ENCODE measurements at regions not wholly inside any gene's neighbourhood (a gene's known extent, or its start where the extent isn't known, plus 50 kb on each side); places are given as distances from the start of the nearest gene placed in this dataset.

DNA sequence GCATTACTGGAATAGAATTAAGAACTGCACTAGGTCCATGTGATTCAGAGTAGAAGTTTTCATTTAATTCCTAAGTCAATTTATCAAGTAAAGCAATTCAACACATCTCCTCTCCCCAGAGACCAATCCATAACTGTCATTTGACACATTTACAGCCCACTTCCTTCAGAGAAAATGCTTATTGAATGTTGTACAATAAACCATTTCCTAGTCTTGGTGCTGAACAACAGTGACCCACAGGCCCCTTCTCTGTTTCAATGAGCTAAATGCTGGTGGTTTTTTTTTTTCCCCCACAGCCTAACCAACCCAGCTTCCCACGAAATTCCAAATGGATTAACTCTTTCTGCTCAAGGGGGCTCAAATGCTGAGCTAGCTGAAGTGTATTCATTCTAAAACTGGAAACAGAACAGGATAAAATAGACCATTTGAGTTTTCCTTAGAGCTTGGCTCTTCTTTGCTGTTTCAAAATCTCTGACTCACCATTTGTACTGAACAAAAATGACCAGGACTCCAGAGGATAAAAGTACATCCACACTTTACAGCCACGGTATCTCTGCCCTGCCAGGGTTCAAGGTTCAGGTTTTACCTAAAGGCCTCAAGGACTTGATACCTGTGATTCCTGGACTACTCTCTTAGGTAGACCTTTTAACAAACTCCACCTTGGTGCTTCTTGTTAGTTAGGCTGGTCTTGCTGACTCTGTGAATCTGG lies 62.3 kb downstream of the TMEM100 start:
- H3K4me3 ChIP-seq (ENCODE audit: low read depth, low read length) = no peak overlapping the region
- TF ChIP-seq, protein P1, sequence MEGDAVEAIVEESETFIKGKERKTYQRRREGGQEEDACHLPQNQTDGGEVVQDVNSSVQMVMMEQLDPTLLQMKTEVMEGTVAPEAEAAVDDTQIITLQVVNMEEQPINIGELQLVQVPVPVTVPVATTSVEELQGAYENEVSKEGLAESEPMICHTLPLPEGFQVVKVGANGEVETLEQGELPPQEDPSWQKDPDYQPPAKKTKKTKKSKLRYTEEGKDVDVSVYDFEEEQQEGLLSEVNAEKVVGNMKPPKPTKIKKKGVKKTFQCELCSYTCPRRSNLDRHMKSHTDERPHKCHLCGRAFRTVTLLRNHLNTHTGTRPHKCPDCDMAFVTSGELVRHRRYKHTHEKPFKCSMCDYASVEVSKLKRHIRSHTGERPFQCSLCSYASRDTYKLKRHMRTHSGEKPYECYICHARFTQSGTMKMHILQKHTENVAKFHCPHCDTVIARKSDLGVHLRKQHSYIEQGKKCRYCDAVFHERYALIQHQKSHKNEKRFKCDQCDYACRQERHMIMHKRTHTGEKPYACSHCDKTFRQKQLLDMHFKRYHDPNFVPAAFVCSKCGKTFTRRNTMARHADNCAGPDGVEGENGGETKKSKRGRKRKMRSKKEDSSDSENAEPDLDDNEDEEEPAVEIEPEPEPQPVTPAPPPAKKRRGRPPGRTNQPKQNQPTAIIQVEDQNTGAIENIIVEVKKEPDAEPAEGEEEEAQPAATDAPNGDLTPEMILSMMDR (conservative IDR thresholded peaks at IDR 0.05; ENCODE audit: low read depth, low read length) = no peak
- peak; percentile 14 for DNase-seq (ENCODE audit: low read depth)

DNA sequence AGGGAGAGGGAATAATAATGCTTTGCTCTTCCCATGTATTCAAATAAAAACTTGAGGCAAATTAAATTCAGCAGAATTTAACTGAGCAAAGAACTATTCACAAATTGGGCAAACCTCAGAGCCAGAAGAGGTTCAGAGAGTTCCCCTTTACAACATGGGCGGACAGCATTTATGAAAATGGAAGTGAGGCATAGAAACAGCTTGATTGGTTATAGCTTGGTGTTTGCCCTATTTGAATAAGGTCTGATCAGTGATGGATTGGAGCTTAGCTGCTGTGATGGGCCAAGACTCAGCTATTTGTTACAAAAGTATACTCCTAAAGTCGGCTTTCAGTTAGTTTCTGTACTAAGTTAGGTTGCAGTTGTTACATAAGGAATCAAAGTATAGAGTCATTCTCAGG lies 63.0 kb downstream of the TMEM100 start:
- no peak overlapping the region for H3K4me3 ChIP-seq (ENCODE audit: low read depth, low read length)
- TF ChIP-seq, protein P1 (conservative IDR thresholded peaks at IDR 0.05; ENCODE audit: low read depth, low read length) = no peak
- DNase-seq (ENCODE audit: low read depth) = no peak

DNA sequence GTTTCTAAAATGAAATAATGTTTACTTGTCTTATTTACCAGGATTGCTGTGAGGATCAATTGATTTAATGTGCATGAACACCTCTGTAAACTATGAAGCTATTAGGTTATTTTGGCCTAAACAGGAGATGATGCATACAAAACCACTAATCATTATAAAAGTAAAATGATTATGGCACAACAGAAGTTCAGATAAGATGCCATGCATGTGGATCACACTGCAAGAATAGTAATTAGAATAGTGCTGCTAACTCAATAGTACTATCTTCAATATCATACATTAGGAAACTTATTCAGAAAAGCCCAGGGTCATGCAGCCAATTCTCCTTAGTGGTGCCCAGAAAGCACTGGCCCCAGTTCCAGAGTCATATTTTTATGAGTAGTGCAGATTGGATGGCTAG lies 66.9 kb downstream of the TMEM100 start:
- DNase-seq (ENCODE audit: low read depth) = no peak
- H3K4me3 ChIP-seq (ENCODE audit: low read depth, low read length) = no peak overlapping the region
- TF ChIP-seq, protein P1 (conservative IDR thresholded peaks at IDR 0.05; ENCODE audit: low read depth, low read length) = no peak

DNA sequence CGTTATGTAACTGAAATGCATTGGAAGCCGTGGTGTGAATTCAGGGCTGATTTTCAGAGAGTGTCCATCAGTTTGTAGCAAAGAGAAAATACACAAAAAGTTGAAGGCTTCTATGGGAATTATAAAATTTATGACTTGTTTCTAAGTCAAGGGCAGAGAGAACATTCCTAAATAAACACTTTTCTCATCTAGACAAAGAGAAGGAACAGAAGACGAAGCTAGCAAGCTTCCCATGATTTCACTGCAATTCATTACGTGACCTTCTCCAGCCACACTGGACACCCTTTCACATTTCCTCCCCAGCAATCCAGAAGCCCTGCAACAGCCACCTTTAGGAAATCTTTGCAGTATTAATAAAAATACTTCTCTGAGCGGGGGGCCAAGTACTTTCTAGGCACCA lies 67.8 kb downstream of the TMEM100 start:
- no peak for DNase-seq (ENCODE audit: low read depth)
- no peak overlapping the region for H3K4me3 ChIP-seq (ENCODE audit: low read depth, low read length)
- TF ChIP-seq, protein P1 (conservative IDR thresholded peaks at IDR 0.05; ENCODE audit: low read depth, low read length) = no peak

DNA sequence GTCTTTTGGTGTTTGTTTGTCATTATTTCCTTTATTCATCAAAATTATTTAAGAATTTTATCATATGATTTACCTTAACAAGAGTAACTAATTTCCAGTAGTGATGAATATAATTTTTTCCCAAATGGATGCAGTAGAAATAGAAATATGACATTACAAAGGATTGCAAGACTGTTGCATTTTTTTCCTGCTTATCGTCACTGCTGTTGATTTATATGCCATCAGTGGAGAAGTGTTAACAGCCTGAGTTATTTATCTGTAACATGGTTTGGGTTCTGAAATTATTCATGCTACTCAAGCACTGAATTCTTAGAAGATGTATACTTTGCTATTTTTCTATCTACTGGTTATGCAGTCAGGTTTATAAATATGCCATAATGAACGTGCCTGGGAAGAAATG lies 68.6 kb downstream of the TMEM100 start:
- TF ChIP-seq, protein P1 (conservative IDR thresholded peaks at IDR 0.05; ENCODE audit: low read depth, low read length) = no peak
- no peak overlapping the region for H3K4me3 ChIP-seq (ENCODE audit: low read depth, low read length)
- no peak for DNase-seq (ENCODE audit: low read depth)

DNA sequence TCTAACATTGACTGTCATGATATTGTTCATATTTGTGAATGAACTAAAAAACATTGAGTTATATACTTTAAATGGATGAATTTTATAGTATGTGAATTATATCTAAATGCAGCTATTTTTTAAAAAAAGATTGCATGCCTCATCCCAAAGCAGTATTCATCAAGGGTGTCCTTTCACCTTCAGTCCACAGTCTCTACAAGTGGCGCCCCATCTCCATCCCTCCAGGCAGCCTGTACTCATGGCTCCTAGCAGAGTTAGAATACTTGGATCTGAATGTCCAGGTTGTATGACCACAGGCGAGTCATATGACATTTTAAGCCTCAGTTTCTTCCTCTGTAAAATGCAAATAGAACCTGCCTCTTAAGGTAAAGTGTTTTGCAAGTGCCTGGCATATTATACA lies 69.8 kb downstream of the TMEM100 start:
- no peak overlapping the region for H3K4me3 ChIP-seq (ENCODE audit: low read depth, low read length)

More for the DNA sequence above, 69.8 kb downstream of the TMEM100 start:
- TF ChIP-seq, protein P1 (conservative IDR thresholded peaks at IDR 0.05; ENCODE audit: low read depth, low read length) = no peak
- DNase-seq (ENCODE audit: low read depth) = no peak

Measured in choroid plexus epithelial cell (primary cell).